Prostate gland (tissue), 2 donors: ENCODE measurements at regions not wholly inside any gene's neighbourhood (a gene's known extent, or its start where the extent isn't known, plus 50 kb on each side); places are given as distances from the start of the nearest gene placed in this dataset.

Experiments used
- CTCF ChIP-seq, 4 experiments: fragments of 200-600 bp in 2 of 4; fragments of 450-650 bp in 2 of 4; sonication (generic) in 2 of 4; IDR thresholded peaks; 1 replicate in 3 of 4; 2 replicates in 1 of 4; pipeline ENCODE4 v1.5.1; 2016 to 2019; ENCODE audit warnings: antibody characterized with exemption in 4 of 4, mild to moderate bottlenecking in 2 of 4, moderate library complexity in 2 of 4
- POLR2A ChIP-seq: fragments of 450-650 bp; IDR thresholded peaks from one replicate; pipeline ENCODE4 v1.6.1; 2016; ENCODE audit warnings: antibody characterized with exemption, mild to moderate bottlenecking
- POLR2AphosphoS5 ChIP-seq: sonication (generic); formaldehyde crosslinking; IDR thresholded peaks from one replicate; pipeline ENCODE4 v1.6.1; 2017; ENCODE audit warnings: antibody characterized with exemption

GRCh38 chr10:128604025-128604424 is 477.8 kb upstream of the MKI67 start:
- TF ChIP-seq CTCF (IDR thresholded peaks at IDR 0.05) (no peak), POLR2AphosphoS5 (no peak), POLR2A (no peak)
